Stimulated activated CD4-positive, alpha-beta T cell treated with anti-CD3 and anti-CD28 coated beads, TNF-alpha, amount 100 ng/mL, for 1 hour (primary cell): ENCODE measurements at regions not wholly inside any gene's neighbourhood (a gene's known extent, or its start where the extent isn't known, plus 50 kb on each side); places are given as distances from the start of the nearest gene placed in this dataset.
"Not testable (repeated sequence)": the region's sequence is repeated elsewhere in the genome, so short reads cannot be mapped to it uniquely, and the experiment has no call there.

Experiments
- DNase-seq, 3 donors: peaks; one replicate each; pipeline ENCODE4 v3.0.0-alpha.2; 2020; ENCODE audit warnings: low read depth in 3 of 3, low spot score in 1 of 3

- no peak for DNase-seq
Measured at GRCh38 chr10:80938903-80939302, 401.2 kb downstream of the SH2D4B start.

GRCh38 chr10:80945264-80945880, 407.7 kb downstream of the SH2D4B start:
- DNase-seq, result no peak

- DNase-seq, result no peak
Measured at GRCh38 chr10:80946073-80946472, 408.4 kb downstream of the SH2D4B start.

- DNase-seq, result no peak
Measured at GRCh38 chr10:80946957-80947726, 409.4 kb downstream of the SH2D4B start.

GRCh38 chr10:80949785-80950184, 412.1 kb downstream of the SH2D4B start:
- DNase-seq, result no peak

- DNase-seq, result no peak
Measured at GRCh38 chr10:80952436-80952835, 414.7 kb downstream of the SH2D4B start.

GRCh38 chr10:80957161-80957560, 419.5 kb downstream of the SH2D4B start:
- DNase-seq, result no peak

- no peak for DNase-seq
Measured at GRCh38 chr10:80964179-80964578, 426.5 kb downstream of the SH2D4B start.

GRCh38 chr10:80964955-80965614, 427.4 kb downstream of the SH2D4B start:
- no peak for DNase-seq

- no peak for DNase-seq
Measured at GRCh38 chr10:80966326-80966986, 428.8 kb downstream of the SH2D4B start.

GRCh38 chr10:80967357-80967756, 429.7 kb downstream of the SH2D4B start:
- not testable (repeated sequence) for DNase-seq

GRCh38 chr10:80968903-80969302, 431.2 kb downstream of the SH2D4B start:
- no peak for DNase-seq

GRCh38 chr10:80971461-80971860, 433.8 kb downstream of the SH2D4B start:
- DNase-seq, result no peak

GRCh38 chr10:80976658-80977057, 439.0 kb downstream of the SH2D4B start:
- no peak for DNase-seq

- DNase-seq, result no peak
Measured at GRCh38 chr10:80985102-80985501, 447.4 kb downstream of the SH2D4B start.

- no peak for DNase-seq
Measured at GRCh38 chr10:80986596-80986995, 448.9 kb downstream of the SH2D4B start.

GRCh38 chr10:80988755-80989154, 451.1 kb downstream of the SH2D4B start:
- DNase-seq, result no peak

- no peak for DNase-seq
Measured at GRCh38 chr10:80996615-80997193, 459.0 kb downstream of the SH2D4B start.

- DNase-seq, result no peak
Measured at GRCh38 chr10:81000781-81001180, 463.1 kb downstream of the SH2D4B start.

GRCh38 chr10:81002382-81002781, 464.7 kb downstream of the SH2D4B start:
- DNase-seq, result no peak

GRCh38 chr10:81007872-81008271, 470.2 kb downstream of the SH2D4B start:
- DNase-seq, result no peak
